ENCODE measurements at regions not wholly inside any gene's neighbourhood (a gene's known extent, or its start where the extent isn't known, plus 50 kb on each side); places are given as distances from the start of the nearest gene placed in this dataset.

GRCh38 chr11:20289732-20290131 is 73.8 kb upstream of the HTATIP2 start:
- TF ChIP-seq CTCF (conservative IDR thresholded peaks at IDR 0.05 in 1 of 2, IDR thresholded peaks at IDR 0.05 in 1 of 2; ENCODE audit: extremely low read depth in 1 of 2, insufficient read depth in 1 of 2, low read depth in 1 of 2, low read length in 2 of 2), result no peak
- TF ChIP-seq EZH2 (IDR thresholded peaks at IDR 0.05; ENCODE audit: borderline replicate concordance, low read length), result no peak

Data from mammary epithelial cell (primary cell).